ENCODE measurements at regions not wholly inside any gene's neighbourhood (a gene's known extent, or its start where the extent isn't known, plus 50 kb on each side); places are given as distances from the start of the nearest gene placed in this dataset.

- DNase-seq: no peak
These were observed 163.3 kb upstream of the RAD23B start for GRCh38 chr9:107119735-107120134.

GRCh38 chr9:107123389-107123788 lies 159.7 kb upstream of the RAD23B start:
- no peak for DNase-seq

GRCh38 chr9:107127608-107128007 lies 155.5 kb upstream of the RAD23B start:
- no peak for DNase-seq

GRCh38 chr9:107131108-107131799 lies 151.8 kb upstream of the RAD23B start:
- DNase-seq: no peak

GRCh38 chr9:107136296-107136695 lies 146.8 kb upstream of the RAD23B start:
- no peak for DNase-seq

GRCh38 chr9:107137495-107138202 lies 145.4 kb upstream of the RAD23B start:
- DNase-seq: no peak

- DNase-seq: no peak
These were observed 144.7 kb upstream of the RAD23B start for GRCh38 chr9:107138261-107138992.

- no peak for DNase-seq
These were observed 141.1 kb upstream of the RAD23B start for GRCh38 chr9:107141967-107142366.

- no peak for DNase-seq
These were observed 140.6 kb upstream of the RAD23B start for GRCh38 chr9:107142430-107142829.

GRCh38 chr9:107142896-107143603 lies 140.0 kb upstream of the RAD23B start:
- DNase-seq: no peak

GRCh38 chr9:107144475-107144874 lies 138.6 kb upstream of the RAD23B start:
- DNase-seq: no peak

- no peak for DNase-seq
These were observed 135.9 kb upstream of the RAD23B start for GRCh38 chr9:107147134-107147533.

- no peak for DNase-seq
These were observed 134.9 kb upstream of the RAD23B start for GRCh38 chr9:107148216-107148615.

GRCh38 chr9:107149756-107150155 lies 133.3 kb upstream of the RAD23B start:
- no peak for DNase-seq

- no peak for DNase-seq
These were observed 129.7 kb upstream of the RAD23B start for GRCh38 chr9:107153336-107153735.

- no peak for DNase-seq
These were observed 128.8 kb upstream of the RAD23B start for GRCh38 chr9:107154291-107154690.

- DNase-seq: no peak
These were observed 128.3 kb upstream of the RAD23B start for GRCh38 chr9:107154766-107155165.

- DNase-seq: no peak
These were observed 127.7 kb upstream of the RAD23B start for GRCh38 chr9:107155244-107155817.

- DNase-seq: no peak
These were observed 124.8 kb upstream of the RAD23B start for GRCh38 chr9:107158321-107158720.

- no peak for DNase-seq
These were observed 121.7 kb upstream of the RAD23B start for GRCh38 chr9:107161338-107161737.

- no peak for DNase-seq
These were observed 119.7 kb upstream of the RAD23B start for GRCh38 chr9:107163370-107163769.

GRCh38 chr9:107169796-107170195 lies 113.3 kb upstream of the RAD23B start:
- no peak for DNase-seq

- no peak for DNase-seq
These were observed 112.3 kb upstream of the RAD23B start for GRCh38 chr9:107170801-107171200.

Data from stimulated activated CD4-positive, alpha-beta T cell treated with anti-CD3 and anti-CD28 coated beads, Interleukin-4, amount 100 ng/mL, for 4 hours (primary cell).